Fibroblast of mammary gland (primary cell): ENCODE measurements at regions not wholly inside any gene's neighbourhood (a gene's known extent, or its start where the extent isn't known, plus 50 kb on each side); places are given as distances from the start of the nearest gene placed in this dataset.
"Not testable (repeated sequence)": the region's sequence is repeated elsewhere in the genome, so short reads cannot be mapped to it uniquely, and the experiment has no call there.

Experiments used
- DNase-seq: peaks from one replicate; pipeline ENCODE4 v3.0.0-alpha.2; 2010; ENCODE audit warnings: low read depth
- H3K4me3 ChIP-seq: 2 replicates; pipeline ENCODE4 v1.5.1; 2011; ENCODE audit warnings: low read depth, mild to moderate bottlenecking, low read length, moderate library complexity; ENCODE audit not compliant: control insufficient read depth
- CTCF ChIP-seq: conservative IDR thresholded peaks from 2 replicates; pipeline ENCODE4 v1.5.1; 2011; ENCODE audit warnings: low read depth, low read length, inconsistent platforms; ENCODE audit not compliant: control insufficient read depth, insufficient read depth

DNA sequence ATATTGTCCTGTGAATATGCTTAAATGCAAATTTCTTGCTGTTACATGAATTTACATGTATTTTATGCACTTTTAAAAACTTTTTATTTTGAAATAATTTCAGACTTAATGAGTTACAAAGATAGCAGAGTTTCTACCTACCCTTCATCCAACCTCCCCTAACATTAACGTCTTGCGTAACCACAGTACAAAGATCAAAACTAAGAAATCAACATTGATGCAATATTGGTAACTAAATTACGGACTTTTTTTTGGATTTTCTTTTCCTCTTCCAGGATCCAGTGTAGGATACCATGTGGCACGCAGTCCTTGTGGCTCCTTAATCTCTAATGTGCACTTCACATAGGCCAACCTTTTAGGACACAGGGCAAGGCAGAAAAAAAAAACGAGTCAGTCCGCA lies 124.9 kb downstream of the ABCC12 start:
- DNase-seq = no peak
- TF ChIP-seq CTCF = no peak
- no peak overlapping the region for H3K4me3 ChIP-seq

DNA sequence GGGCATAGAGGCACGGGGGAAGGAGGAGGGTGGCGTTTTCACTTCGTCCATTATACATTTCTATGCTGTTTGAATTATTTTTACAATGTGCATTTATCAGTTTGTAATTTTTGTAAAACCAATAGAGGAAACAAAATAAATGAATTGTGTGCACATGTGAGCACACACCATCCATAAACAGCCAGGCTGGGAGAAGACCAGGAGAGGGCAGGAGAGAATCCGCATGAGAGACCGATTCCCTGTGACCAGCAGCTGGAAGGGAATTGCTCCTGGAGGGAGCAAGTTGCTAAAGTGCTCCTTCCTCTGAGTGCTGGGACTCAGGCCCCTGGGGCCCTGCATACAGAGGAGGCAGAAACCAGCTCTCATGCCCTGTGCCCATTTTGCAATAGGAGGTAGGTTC lies 126.0 kb downstream of the ABCC12 start:
- DNase-seq = no peak
- peak; percentile 2 for TF ChIP-seq CTCF
- H3K4me3 ChIP-seq = no peak overlapping the region

DNA sequence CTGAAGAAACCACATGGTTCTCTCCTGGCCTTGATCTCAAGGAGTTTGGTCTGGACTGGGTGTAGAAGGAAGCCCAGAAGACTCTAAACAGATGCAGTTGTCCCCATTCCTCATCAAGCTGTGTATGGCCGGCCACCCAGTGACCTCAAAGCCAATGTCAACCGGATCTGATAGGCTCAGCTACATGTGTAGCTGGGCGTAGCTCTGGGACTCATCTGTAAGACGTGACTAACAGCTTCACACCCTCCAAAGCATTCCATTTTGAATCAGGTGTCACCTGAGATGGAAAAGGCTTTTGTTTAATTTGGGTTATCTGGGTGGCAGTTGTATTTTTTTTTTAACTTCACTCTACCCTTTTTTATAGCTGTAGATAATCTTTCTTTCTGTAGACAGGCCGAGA lies 130.4 kb downstream of the ABCC12 start:
- TF ChIP-seq CTCF = no peak
- H3K4me3 ChIP-seq = no peak overlapping the region
- DNase-seq = no peak

DNA sequence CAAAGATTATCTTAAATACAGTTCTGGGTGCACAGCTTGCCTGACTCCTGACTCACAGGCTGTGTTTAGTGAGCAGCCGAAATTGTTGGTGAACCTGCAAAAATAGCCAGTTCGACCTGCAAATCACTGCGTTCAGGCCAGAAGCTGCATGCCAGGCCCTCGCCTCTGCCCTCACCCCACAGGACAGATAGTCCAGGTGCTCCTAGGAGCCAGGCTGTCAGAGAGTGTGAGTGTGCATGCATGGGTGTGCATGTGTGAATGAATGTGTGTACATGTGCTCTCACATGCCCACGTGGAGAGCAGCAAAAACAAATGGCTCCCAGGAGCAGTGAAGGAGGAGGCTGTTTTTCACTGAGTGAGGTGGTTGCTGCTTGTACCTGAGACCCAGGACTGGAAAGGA lies 131.8 kb downstream of the ABCC12 start:
- TF ChIP-seq CTCF = no peak

GRCh38 chr16:48022496-48022895 lies 133.3 kb downstream of the ABCC12 start:
- no peak for TF ChIP-seq CTCF
- DNase-seq = no peak
- no peak overlapping the region for H3K4me3 ChIP-seq

More for the DNA sequence above, 131.8 kb downstream of the ABCC12 start:
- no peak overlapping the region for H3K4me3 ChIP-seq
- no peak for DNase-seq

DNA sequence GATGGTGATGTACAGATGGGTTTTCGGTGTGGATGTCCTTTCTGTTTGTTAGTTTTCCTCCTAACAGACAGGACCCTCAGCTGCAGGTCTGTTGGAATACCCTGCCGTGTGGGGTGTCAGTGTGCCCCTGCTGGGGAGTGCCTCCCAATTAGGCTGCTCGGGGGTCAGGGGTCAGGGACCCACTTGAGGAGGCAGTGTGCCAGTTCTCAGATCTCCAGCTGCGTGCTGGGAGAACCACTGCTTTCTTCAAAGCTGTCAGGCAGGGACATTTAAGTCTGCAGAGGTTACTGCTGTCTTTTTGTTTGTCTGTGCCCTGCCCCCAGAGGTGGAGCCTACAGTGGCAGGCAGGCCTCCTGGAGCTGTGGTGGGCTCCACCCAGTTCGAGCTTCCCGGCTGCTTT lies 135.2 kb downstream of the ABCC12 start:
- not testable (repeated sequence) for DNase-seq, H3K4me3 ChIP-seq

DNA sequence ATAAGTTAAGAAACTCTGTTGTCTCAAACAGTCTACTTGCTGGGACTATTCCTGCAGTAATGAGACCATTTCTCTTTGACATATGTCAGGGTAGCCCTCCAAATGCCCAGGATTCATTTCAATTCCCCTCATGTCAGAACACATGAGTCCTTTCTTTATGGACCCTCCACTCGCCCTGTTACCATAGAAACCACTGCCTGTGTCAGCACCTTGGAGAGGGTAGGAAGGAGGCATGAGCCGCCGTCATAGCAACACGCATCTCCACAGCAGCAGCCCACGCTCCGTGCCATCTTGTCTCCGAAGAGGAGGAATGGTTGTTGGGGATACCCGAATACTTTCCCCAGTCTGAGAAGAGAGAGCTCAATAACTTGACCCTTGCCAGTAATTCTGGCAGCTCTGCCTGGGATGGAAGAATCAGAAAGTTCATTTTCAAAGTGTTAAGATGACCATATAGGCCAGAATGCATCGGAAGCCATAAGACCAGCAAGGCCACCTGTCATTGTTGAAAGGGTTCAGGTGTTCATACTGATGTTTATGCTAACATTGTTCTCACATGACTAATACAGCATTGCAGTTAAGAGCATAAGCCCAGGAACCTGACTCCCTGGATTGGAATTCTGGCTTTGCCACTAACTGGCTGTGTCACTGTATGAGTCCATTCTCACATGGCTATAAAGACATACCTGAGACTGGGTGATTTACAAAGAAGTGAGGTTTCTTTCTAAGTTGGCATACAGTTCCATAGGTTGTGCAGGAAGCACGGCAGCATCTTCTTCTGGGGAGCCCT lies 141.3 kb downstream of the ABCC12 start:
- DNase-seq = peak; percentile 4
- no peak for TF ChIP-seq CTCF
- no peak overlapping the region for H3K4me3 ChIP-seq
